Endothelial cell of umbilical vein (primary cell): ENCODE measurements at regions not wholly inside any gene's neighbourhood (a gene's known extent, or its start where the extent isn't known, plus 50 kb on each side); places are given as distances from the start of the nearest gene placed in this dataset.

Experiments used
- BruUV-seq: library from RNA; stranded (reverse); fragments of 400-500 nt; replicated peaks from 2 replicates; lab custom pipeline; 2021; lab: Mats Ljungman, UMichigan
- CTCF ChIA-PET: fragments of 300-600, 350-600 bp; sonication (Branson Sonifier 250); formaldehyde crosslinking; loops from one replicate; lab custom pipeline; 2021; ENCODE audit warnings: antibody characterized with exemption, inconsistent platforms; lab: Charles Lee
- POLR2A ChIA-PET: fragments of 300-600, 350-600 bp; sonication (Branson Sonifier 250); formaldehyde crosslinking; loops from one replicate; lab custom pipeline; 2021; ENCODE audit warnings: antibody characterized with exemption, inconsistent platforms; lab: Charles Lee
- DNase-seq: peaks from one replicate; pipeline ENCODE4 v3.0.0-alpha.2; 2011; ENCODE audit warnings: low read depth, low spot score
- FAIRE-seq: peaks from 2 replicates; lab custom pipeline; 2011; peaks lifted over from hg19 to GRCh38; lab: Jason Lieb, UNC
- H2AFZ ChIP-seq: 2 replicates; pipeline ENCODE4 v1.6.0; 2012; ENCODE audit warnings: low read depth, low read length, control low read depth, inconsistent platforms
- H3K27ac ChIP-seq: 2 replicates; pipeline ENCODE4 v1.5.1; 2011; ENCODE audit warnings: low read depth, mild to moderate bottlenecking, control low read depth, low read length, moderate library complexity; ENCODE audit not compliant: insufficient read depth
- H3K27me3 ChIP-seq, 2 experiments: 2 replicates each; pipeline versions ENCODE4 v1.6.0 to v1.6.1; 2011; ENCODE audit warnings: low read length in 2 of 2, mixed read lengths in 1 of 2; ENCODE audit not compliant: control insufficient read depth in 2 of 2, insufficient read depth in 2 of 2
- H3K36me3 ChIP-seq, 2 experiments: 2 replicates in 1 of 2; 3 replicates in 1 of 2; pipeline ENCODE4 v1.5.1; 2011; ENCODE audit warnings: low read length in 2 of 2, mild to moderate bottlenecking in 1 of 2, moderate library complexity in 1 of 2; ENCODE audit not compliant: control insufficient read depth in 2 of 2, insufficient read depth in 2 of 2; ENCODE audit errors: extremely low read depth in 1 of 2
- H3K4me1 ChIP-seq: 3 replicates; pipeline ENCODE4 v1.5.1; 2011; ENCODE audit warnings: mild to moderate bottlenecking, low read length; ENCODE audit not compliant: control insufficient read depth, insufficient read depth; ENCODE audit errors: extremely low read depth
- H3K4me2 ChIP-seq: 2 replicates; pipeline ENCODE4 v1.6.1; 2011; ENCODE audit warnings: low read length, control low read depth, mixed read lengths; ENCODE audit not compliant: insufficient read depth
- H3K4me3 ChIP-seq, 3 experiments: fragments of 200-600 bp in 1 of 3; sonication (generic), shearing (Covaris generic) in 1 of 3; replicated peaks in 1 of 3; 2 replicates each; pipeline ENCODE4 v1.5.1; 2011 to 2016; ENCODE audit warnings: control low read depth in 3 of 3, low read length in 3 of 3, mild to moderate bottlenecking in 2 of 3, inconsistent platforms in 1 of 3, low read depth in 1 of 3, moderate library complexity in 1 of 3; ENCODE audit not compliant: insufficient read depth in 1 of 3
- H3K79me2 ChIP-seq: 2 replicates; pipeline ENCODE4 v1.6.0; 2012; ENCODE audit warnings: low read length, inconsistent platforms; ENCODE audit not compliant: control insufficient read depth, insufficient read depth
- H3K9ac ChIP-seq: replicated peaks from 2 replicates; pipeline ENCODE3; 2011; ENCODE audit warnings: low read length, control low read depth; ENCODE audit not compliant: insufficient read depth; ENCODE audit errors: extremely low read depth
- H3K9me1 ChIP-seq: replicated peaks from 3 replicates; pipeline ENCODE4 v1.6.0; 2011; ENCODE audit warnings: mild to moderate bottlenecking, low read length; ENCODE audit not compliant: control insufficient read depth, insufficient read depth; ENCODE audit errors: extremely low read depth
- H3K9me3 ChIP-seq: replicated peaks from 2 replicates; pipeline ENCODE4 v1.5.1; 2012; ENCODE audit warnings: low read length, inconsistent platforms; ENCODE audit not compliant: control insufficient read depth, insufficient read depth
- H4K20me1 ChIP-seq: replicated peaks from 2 replicates; pipeline ENCODE3; 2011; ENCODE audit warnings: mild to moderate bottlenecking, low read length; ENCODE audit not compliant: control insufficient read depth, insufficient read depth; ENCODE audit errors: extremely low read depth
- EZH2 ChIP-seq: IDR thresholded peaks from 2 replicates; pipeline ENCODE4 v1.6.1; 2012; ENCODE audit warnings: borderline replicate concordance, low read depth, mild to moderate bottlenecking, moderate library complexity, low read length, inconsistent platforms; ENCODE audit not compliant: severe bottlenecking
- FOS ChIP-seq: IDR thresholded peaks from 2 replicates; pipeline ENCODE4 v1.6.1; 2011; ENCODE audit warnings: mild to moderate bottlenecking, low read length, moderate library complexity, borderline replicate concordance; ENCODE audit not compliant: insufficient read depth
- GATA2 ChIP-seq: IDR thresholded peaks from 2 replicates; pipeline ENCODE4 v1.7.0; 2011; ENCODE audit warnings: low read depth, mild to moderate bottlenecking, moderate library complexity, mixed read lengths, low read length; ENCODE audit not compliant: insufficient read length, insufficient read depth
- JUN ChIP-seq: IDR thresholded peaks from 2 replicates; pipeline ENCODE4 v1.6.1; 2011; ENCODE audit warnings: borderline replicate concordance, low read depth; ENCODE audit not compliant: insufficient read length, insufficient read depth
- MYC ChIP-seq: IDR thresholded peaks from one replicate; pipeline ENCODE4 v1.6.1; 2011; ENCODE audit warnings: mild to moderate bottlenecking, low read depth, low read length
- POLR2A ChIP-seq: IDR thresholded peaks from 2 replicates; pipeline ENCODE4 v1.6.1; 2012; ENCODE audit warnings: low read depth, mild to moderate bottlenecking, control low read depth, low read length
- POLR2AphosphoS5 ChIP-seq: IDR thresholded peaks from 2 replicates; pipeline ENCODE4 v1.6.1; 2012; ENCODE audit warnings: low read depth, mild to moderate bottlenecking, control low read depth, low read length, moderate library complexity; ENCODE audit not compliant: insufficient read depth
- dilution Hi-C: fragments of 300-500 bp; cut with MboI; formaldehyde crosslinking; loops from one replicate; pipeline ENCODE4 v1.15.0; 2019; ENCODE audit warnings: low sequenced_read_pairs; ENCODE audit not compliant: extremely low pct_ligation_motif_present
- intact Hi-C: fragments of 100-400 bp; cut with micrococcal nuclease; formaldehyde crosslinking; loops from one replicate; pipeline ENCODE4 v1.10.0; 2022
- TF ChIP-seq, protein P1 (sequence below): IDR thresholded peaks from 2 replicates; pipeline ENCODE4 v1.6.1; 2011; ENCODE audit not compliant: insufficient read depth, insufficient read length
- TF ChIP-seq, protein P2 (sequence below), 2 donors: IDR thresholded peaks; 1 replicate in 1 of 2; 2 replicates in 1 of 2; pipeline ENCODE4 v1.5.1; 2011; ENCODE audit warnings: low read length in 2 of 2, mild to moderate bottlenecking in 2 of 2, moderate library complexity in 2 of 2, control low read depth in 1 of 2, inconsistent platforms in 1 of 2, low read depth in 1 of 2; ENCODE audit not compliant: insufficient read depth in 1 of 2; ENCODE audit errors: extremely low read depth in 1 of 2

DNA sequence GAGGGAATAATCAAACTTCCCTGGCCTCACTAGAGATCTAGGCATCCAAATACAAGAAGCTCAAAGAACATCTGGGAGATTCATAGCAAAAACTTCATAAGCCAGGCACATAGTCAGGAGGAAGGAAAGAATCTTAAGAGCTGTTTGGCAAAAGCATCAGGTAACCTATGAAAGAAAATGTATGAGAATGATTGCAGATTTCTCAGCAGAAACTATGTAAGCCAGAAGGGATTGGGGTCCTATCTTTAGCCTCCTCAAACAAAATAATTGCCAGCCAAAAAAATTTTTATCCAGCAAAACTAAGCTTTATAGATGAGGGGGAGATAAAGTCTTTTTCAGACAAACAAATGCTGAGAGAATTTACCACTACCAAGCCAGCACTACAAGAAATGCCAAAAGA is 1036.3 kb downstream of the TBL1XR1 start:
- FAIRE-seq (no peak), DNase-seq (no peak)
- Histone ChIP-seq H3K4me1 (no peaks in the 10 kb centered on the region), H3K79me2 (no peaks in the 10 kb centered on the region), H3K4me2 (no peak overlapping the region), H2AFZ (no peak overlapping the region), H3K9me3 (no peaks in the 10 kb centered on the region), H3K9ac (no peak overlapping the region), H3K9me1 (no peaks in the 10 kb centered on the region), H4K20me1 (no peaks in the 10 kb centered on the region), H3K27ac (no peak overlapping the region), H3K27me3 (no peaks in the 10 kb centered on the region), H3K36me3 (no peaks in the 10 kb centered on the region), H3K4me3 (no peak overlapping the region)
- TF ChIP-seq POLR2A: no peak
- no peak for TF ChIP-seq JUN
- TF ChIP-seq MYC: no peak
- TF ChIP-seq FOS: no peak
- TF ChIP-seq, protein P1, sequence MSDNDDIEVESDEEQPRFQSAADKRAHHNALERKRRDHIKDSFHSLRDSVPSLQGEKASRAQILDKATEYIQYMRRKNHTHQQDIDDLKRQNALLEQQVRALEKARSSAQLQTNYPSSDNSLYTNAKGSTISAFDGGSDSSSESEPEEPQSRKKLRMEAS: no peak
- TF ChIP-seq POLR2AphosphoS5: no peak
- no peak for TF ChIP-seq GATA2
- TF ChIP-seq EZH2: no peak
- TF ChIP-seq, protein P2, sequence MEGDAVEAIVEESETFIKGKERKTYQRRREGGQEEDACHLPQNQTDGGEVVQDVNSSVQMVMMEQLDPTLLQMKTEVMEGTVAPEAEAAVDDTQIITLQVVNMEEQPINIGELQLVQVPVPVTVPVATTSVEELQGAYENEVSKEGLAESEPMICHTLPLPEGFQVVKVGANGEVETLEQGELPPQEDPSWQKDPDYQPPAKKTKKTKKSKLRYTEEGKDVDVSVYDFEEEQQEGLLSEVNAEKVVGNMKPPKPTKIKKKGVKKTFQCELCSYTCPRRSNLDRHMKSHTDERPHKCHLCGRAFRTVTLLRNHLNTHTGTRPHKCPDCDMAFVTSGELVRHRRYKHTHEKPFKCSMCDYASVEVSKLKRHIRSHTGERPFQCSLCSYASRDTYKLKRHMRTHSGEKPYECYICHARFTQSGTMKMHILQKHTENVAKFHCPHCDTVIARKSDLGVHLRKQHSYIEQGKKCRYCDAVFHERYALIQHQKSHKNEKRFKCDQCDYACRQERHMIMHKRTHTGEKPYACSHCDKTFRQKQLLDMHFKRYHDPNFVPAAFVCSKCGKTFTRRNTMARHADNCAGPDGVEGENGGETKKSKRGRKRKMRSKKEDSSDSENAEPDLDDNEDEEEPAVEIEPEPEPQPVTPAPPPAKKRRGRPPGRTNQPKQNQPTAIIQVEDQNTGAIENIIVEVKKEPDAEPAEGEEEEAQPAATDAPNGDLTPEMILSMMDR (IDR thresholded peaks at IDR 0.05; ENCODE audit: extremely low read depth in 1 of 2, insufficient read depth in 1 of 2, low read depth in 1 of 2, low read length in 2 of 2): no peak
- BruUV-seq: no TSS peak
- CTCF ChIA-PET: no interaction called here
- POLR2A ChIA-PET: no interaction called here
- dilution Hi-C loops: no loop called here
- intact Hi-C loops: no loop called here
